ENCODE measurements at regions not wholly inside any gene's neighbourhood (a gene's known extent, or its start where the extent isn't known, plus 50 kb on each side); places are given as distances from the start of the nearest gene placed in this dataset.

DNA sequence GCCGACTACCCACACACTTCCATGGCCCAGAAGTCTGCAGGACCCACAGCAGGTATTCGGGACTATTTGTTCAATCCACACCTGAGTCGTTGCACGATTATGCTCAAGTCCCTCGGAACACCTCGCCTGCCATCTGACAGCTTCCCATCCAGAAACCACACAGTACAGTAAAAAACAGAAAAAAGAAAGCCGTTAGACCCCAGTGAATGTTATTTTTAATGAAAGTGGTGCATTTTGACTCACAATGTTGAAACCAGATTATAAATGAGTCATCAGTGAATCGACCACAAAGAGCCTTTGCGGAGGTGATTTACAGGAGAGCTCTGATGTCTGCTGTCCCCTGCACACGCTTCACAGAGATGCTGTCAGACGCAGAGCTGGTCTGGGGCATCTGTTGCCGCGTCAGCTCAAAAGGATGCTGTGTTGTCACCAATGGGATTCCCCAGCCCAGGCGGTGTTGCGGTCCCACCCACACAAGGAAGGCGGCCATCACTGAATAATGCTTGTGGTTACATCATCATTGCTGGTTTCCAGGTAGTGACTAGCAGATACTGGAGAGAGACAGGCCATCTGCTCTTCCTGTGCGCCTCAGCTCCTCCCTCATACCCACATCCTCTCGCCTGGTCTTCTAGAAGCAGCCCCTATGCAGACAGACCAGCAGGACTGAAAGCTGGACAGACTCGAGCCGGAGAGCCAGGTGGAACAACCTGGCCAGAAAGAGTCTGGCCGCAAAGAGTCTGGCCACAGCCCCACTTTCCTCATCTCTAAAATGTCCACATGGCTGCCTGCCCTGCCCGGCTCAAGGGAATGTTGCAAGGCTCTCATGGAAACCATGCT, 116.8 kb downstream of the TOMM20 start:
- peak; percentile 79 to 88 for DNase-seq (ENCODE audit: low read depth in 1 of 2, low spot score in 1 of 2)

DNA sequence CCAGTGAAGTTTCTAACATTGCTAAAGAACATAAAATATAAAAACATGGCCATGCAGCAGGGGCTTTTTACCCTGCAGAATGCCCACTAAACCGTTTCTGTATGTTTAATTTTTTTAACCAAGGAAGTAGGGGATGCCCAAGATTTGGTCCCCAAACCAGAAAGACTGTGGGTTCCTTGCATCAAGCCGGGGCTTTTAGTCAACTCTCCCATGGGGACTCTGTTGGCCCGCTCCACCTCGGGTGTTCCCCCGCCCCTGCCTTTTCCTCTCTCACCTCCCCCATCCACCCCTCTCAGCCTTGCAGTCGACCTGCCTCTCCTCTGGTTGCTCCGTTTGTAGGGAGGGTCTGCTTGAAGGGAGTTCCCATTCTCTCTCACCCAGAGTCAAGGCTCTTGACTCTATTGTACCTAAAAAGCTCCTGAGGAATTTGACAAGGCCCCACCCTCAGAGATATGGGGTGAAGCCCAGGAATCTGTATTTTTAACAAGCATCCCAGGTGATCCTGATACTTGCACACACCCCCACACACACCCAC, 117.5 kb downstream of the TOMM20 start:
- peak in 1 of 2 donors; percentile 50 for DNase-seq (ENCODE audit: low read depth in 1 of 2, low spot score in 1 of 2)

DNA sequence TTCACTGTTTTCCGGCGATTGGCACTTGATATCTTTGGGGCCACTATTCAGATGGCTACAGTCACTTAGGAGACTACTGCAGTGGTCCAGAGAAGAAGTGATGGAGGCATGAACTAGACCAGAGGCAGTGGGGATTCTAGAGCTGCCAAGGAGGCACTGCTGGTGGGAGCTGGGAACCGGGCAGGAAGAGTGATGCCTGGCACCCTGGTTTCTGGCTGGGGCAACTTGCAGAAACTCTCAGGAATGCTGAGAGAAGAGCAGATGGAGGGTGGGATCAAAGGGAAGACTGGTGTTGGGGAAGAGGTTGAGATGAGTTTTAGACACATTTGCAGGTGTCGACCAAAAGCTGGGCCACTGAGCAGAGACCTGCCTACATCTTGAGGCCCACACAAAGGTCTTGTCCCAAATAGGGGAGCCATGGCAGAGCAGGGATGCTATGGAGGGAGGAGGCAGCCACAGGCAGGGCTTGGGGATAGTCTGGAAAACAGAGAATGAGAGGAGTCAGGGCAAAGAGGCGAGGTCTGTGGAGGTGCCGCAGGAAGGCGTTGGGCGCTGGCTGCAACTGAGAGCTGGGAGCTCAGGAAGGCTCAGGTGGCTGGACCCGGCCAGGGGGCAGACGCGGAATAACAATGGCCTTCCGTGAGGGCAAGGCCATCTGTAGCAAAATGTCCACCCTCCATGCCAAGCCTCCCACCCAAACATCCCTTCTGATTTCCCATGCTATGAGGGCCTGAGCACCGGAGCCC, 118.9 kb downstream of the TOMM20 start:
- no peak for DNase-seq (ENCODE audit: low read depth in 1 of 2, low spot score in 1 of 2)

DNA sequence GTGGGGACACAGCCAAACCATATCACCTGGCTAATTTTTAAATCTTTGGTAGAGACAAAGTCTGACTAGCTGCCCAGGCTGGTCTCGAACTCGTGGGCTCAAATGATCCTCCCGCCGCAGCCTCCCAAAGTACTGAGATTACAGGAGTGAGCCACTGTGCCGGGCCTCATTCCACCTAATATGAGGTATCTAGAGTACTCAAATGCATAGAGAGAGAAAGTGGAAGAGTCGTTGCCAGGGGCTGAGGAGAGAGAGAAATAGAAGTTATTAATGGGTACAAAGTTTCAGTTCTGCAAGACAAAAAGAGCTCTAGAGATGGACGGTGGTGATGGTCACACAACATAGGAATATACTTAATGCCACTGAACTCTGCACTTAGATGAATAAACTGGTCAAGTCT, 119.6 kb downstream of the TOMM20 start:
- DNase-seq (ENCODE audit: low read depth in 1 of 2, low spot score in 1 of 2) = no peak

DNA sequence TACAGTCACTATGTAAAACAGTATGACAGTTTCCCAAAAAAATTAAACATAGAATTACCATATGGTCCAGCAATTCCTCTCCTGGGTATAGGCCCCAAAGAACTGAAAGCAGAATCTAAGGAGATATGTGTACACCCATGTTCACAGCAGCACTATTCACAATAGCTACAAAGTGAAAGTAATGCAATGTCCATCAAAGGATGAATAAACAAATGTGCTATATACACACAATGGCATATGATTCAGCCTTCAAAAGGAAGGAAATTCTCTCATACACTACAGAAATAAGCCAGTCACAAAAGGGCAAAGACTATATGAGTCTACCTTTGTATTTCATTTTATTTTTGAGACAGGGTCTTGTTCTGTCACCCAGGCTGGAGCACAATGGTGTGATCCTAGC, 120.4 kb downstream of the TOMM20 start:
- no peak for DNase-seq (ENCODE audit: low read depth in 1 of 2, low spot score in 1 of 2)

DNA sequence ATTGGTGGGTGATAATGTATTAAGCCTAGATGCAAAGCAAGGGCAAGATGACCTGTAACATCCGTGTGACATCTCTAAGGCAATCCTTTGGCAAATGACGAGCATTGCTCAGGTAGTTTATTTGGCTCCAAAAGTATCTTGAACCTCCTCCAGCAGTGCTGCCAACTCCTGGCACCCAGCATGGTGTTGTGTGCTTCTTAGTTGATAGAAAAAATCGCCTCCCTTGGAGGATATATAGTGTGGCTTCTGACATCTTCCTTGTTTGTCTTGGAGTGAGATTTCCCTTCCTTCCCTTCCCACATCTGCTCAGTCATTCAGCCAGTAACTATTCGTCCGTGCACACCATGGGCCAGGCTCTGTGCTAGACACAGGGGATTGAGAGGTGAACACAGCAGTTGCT, 121.8 kb downstream of the TOMM20 start:
- DNase-seq (ENCODE audit: low read depth in 1 of 2, low spot score in 1 of 2) = no peak

DNA sequence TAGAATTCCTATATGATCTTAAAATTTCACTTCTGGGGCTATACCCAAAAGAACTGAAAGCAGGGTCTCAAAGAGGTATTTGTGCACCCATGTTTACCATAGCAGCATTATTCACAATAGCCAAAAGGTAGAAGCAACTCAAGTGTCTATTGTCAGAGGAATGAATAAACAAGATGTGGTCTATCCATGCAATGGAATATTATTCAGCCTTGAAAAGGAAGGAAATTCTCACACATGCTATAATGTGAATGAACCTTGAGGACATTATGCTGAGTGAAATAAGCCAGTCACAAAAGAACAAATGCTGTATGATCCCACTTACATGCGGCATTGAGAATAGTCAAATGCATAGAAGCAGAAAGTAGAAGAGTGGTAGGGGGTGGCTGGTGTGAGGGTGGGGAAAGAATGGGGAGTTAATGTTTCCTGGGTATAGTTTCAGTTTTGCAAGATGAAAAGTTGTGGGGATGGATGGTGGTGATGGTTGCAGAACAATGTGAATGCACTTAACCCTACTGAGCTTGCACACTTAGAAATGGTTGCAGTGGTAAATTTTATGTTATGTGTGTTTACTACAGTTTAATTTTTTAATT, 122.4 kb downstream of the TOMM20 start:
- DNase-seq (ENCODE audit: low read depth in 1 of 2, low spot score in 1 of 2) = no peak

DNA sequence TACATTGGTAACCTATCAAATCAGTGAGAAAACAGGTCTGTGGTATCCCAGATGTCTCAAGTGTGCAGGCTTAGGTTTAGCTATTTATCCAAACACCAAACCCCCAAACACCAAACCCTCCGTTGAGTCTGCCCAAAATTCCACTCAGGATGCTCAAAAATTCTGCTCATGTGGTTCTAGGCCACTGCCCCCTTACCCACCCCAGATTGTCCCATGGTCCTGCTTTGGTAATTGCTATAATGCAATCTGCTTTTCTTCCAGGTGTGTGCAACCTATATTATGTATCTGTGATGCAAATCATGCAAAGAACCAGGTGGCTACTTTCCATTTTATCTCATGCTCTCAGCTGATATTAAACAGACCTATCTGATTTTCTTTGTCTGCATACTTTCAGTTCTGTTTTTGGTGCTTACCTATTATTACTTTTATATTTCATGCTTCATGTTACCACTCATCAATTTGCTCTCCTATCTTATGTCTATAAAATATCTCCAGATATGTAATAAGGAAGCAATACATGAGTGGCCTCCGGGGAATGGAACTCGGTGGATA, 123.7 kb downstream of the TOMM20 start:
- no peak for DNase-seq (ENCODE audit: low read depth in 1 of 2, low spot score in 1 of 2)

DNA sequence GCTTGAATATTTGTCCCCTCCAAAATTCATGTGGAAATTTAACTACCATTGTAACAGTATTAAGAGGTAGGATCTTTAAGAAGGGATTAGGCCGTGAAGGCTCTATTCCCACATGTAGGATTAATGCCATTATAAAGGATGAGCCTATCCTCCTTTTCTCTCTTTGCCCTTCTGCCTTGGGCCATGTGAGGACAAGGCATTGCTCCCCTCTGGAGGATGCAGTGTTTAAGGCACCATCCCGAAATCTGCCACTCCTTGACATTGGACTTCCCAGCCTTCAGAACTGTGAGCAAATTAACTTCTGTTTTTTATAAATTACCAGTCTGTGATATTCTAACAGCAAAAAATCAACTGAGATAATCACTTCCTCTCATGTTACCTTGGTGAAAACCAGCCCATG, 124.4 kb downstream of the TOMM20 start:
- no peak for DNase-seq (ENCODE audit: low read depth in 1 of 2, low spot score in 1 of 2)

DNA sequence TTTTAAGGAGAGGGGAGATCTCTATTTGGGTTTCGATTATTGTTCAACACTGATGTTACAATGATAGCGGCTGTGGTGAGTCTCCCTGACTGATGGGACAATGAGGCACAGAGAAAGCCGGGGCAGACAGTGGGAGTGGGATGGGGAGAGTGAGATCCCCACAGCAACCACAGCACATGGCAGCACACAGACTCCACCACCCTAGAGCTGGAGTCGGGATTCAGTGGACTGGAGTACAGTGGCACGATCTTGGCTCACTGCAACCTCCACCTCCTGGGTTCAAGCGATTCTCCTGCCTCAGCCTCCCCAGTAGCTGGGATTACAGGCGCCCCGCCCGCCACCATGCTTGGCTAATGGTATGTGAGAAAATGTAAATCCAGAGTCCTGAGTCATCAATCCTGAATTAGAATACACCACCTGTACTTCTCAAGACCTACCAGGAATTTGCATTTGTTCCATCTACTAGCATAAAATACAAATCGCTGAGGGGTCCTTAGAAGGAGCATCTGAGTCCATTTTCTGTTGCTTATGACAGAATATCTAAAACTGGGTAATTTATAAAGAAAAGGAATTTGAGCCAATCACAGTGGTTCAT, 125.8 kb downstream of the TOMM20 start:
- no peak for DNase-seq (ENCODE audit: low read depth in 1 of 2, low spot score in 1 of 2)

DNA sequence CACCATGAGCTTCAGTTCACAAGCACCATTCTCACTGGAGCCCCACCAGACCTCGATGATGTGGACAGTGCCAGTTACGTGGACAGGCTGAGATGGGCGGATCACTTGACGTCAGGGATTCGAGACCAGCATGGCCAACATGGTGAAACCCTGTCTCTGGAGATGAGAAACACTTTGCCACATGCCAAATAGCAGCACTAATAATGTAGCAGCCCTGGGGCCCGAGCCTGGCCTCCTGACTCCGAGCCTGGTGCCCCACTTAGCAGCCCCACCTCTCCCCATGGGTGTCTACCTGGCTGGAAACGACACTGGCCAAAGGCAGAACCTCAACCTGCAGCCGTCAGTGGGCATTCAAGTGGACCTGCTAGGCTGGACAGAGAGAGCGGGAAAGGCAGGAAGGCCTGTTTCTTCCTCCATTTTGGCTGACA, 129.1 kb downstream of the TOMM20 start:
- no peak for DNase-seq (ENCODE audit: low read depth in 1 of 2, low spot score in 1 of 2)

DNA sequence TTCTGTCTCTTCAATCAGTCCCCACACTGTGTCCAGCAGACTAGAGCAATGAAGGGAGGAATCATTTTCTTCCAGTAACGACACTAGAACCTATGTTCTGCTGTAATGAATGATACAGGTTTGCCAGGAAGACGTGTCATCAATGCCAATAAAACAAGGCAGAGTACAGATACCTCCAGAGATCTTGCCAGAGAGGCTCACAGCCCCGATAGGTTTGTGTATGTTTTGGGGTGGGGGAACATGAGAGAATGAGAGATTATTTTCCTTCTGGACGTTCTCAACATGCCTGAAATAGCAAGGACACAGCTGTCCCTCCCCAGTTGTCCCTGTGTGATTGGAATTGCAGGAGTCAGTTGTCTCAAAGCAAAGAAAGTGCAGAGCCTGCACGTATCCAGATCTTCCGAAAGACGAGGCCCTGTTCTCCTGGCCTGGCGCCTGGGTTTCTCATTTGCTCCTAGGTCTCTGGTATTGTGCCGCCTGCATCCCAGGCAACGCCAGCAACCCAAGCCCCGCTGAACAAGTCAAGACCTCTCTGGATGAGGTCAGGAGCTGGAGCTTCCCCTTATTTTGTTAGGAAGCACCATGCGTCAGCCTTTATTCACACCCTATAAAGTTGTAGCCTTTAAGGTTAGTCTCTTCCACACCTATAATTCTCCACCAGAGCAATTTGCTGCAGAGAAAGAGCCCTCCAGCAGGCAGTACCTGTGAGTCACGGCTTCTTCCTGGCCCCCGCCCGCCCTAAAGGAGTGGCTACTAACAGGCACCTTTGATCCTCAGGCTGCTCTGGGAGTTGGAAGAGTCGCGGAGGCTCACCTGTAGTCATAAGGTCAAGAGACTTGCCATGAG, 130.5 kb downstream of the TOMM20 start:
- no peak for DNase-seq (ENCODE audit: low read depth in 1 of 2, low spot score in 1 of 2)

DNA sequence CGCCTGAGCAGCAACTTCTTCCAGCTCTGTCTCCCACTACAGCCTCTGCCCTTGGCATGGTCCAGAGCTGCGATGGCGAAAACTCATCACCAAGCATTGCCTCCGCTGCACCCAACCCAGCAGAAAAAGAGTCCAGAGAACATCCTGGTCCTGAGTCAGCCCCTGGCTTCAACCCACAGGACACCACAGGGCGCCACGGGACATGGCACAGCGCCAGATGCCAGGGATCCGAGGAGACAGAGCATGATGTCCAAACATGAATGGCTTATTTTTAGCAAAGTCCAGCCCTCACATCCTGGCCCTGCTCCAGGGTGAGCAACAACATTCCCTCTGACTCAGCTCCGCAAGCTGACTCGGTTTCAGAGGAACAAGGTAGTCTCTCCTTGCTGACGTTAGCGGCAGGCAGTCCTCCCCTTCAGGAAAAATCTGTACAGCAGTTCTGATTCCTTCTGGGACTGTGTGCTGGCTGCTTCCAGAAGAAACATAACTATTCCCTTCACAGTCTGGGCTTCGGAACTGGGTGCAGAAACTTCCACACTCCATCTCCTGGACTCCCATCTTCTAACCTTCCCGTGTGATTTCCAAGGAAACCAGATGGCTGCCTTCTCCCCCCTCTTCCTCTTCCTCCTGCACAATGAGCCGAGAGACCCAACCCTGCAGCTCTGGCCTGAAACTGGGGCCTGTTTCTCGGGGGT, 131.3 kb downstream of the TOMM20 start:
- DNase-seq (ENCODE audit: low read depth in 1 of 2, low spot score in 1 of 2) = no peak

DNA sequence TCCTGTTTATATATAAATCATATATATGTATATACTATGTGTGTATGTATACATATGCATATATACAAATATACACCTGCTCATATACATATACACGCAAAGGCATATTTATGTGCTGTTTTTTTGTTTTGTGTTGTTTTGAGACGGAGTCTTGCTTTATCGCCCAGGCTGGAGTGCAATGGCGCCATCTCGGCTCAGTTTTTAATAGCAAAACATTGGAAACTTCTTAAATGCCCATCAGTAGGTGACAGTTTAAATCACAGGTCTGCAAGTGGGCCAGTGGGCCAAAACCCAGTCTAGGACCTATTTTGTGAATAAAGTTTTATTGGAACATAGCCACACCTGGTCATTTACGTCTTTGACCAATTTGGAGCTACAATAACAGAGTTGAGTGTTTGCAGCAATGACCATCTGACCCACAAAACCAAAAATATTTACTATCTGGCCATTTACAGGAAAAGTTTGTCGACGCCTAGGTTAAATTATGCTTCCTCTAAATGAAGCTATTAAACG, 132.3 kb downstream of the TOMM20 start:
- no peak for DNase-seq (ENCODE audit: low read depth in 1 of 2, low spot score in 1 of 2)

DNA sequence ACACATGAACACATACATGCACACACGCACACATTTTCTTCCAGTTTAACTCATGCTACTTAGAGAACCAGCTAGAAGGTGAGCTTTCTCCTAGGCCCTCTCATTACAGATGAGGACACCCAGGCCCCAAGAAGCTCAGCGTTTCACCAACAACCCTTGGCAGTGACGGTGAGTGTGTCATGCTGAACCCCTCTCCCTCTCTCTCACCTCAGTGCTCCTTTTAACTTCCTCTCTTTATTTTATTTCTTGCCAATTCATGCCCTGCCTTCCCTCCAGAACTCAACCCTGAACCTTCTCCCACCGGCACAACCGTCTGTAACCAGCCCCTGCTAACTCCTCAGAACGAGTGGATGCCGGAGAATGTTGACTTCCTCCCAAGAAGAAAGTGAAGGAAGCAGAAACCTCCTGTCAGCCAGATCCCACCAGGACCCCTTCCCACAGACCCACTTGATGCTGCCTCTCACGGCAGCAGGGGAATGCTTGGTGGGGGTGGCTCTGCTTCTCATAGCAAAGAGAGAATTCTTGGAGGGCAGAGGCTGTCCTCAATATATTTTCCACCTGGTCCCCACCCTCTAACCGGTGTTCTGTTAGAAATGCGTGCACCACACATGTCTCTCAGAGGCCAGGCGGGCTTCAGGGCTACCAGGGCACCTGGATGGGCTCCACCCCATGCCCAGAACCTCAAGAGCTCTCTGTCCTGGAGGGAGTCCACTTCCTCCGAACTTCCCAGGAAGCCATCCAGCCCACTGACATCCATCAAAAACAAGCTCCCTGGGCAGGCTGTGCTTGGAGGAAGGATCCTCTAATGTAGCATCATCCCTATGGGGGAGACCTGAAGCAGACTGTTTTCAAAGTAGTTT, 134.0 kb downstream of the TOMM20 start:
- no peak for DNase-seq (ENCODE audit: low read depth in 1 of 2, low spot score in 1 of 2)

DNA sequence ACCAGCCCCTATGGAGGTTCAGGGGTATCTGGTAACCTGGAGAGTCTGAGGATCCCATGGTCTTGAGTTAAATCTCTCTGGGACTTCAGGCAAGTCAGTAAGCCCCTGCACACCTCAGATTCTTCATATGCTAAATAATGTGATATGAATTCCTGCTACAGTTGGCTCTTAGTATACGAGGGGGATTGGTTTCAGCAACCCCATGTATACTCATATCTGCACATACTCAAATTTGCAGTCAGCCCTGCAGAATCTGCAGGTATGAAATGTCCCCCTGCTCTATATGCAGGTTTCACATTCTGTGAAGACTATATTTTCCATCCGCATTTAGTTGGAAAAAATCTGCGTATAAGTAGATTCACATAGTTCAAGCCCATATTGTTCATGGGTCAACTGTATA, 136.6 kb downstream of the TOMM20 start:
- no peak for DNase-seq (ENCODE audit: low read depth in 1 of 2, low spot score in 1 of 2)

DNA sequence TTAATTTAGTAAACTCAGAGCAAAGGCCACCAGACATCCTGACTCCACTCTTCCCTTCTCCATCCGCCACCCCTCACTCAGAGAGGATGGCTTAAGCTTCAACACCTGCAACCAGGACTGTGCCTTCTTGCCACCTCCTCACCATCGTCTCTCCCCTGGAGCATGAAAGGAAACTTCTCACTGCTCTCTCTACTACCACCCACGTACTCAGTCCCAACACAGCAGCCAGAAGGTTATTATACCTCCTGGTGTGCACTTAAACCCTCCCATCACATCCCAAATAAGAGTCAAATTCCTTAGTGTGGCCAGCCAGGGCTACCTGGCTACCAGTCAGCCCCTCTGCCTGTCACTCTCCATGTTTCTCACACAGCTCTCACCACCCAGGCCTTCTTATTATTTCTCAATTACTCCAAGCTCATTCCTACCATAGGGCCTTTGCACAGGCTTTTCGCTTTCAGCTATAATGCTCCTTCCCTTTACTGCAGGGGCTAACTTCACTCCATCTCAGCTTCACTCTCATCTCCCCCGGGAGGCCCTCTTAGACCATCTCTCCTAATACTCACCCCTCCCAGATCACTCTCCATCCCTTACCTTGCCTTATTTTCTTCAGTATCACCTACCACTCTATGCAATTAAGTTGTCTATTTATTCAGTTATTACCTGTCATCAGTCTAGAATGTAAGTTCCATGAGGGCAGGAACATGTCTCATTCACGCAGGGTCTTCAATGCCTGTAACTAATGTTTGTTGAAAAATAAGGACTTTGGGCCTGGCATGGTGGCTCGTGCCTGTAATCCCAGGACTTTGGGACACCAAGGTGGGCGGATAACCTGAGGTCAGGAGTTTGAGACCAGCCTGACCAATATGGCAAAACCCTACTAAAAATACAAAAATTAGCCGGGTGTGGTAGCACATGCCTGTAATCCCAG, 137.5 kb downstream of the TOMM20 start:
- no peak for DNase-seq (ENCODE audit: low read depth in 1 of 2, low spot score in 1 of 2)

DNA sequence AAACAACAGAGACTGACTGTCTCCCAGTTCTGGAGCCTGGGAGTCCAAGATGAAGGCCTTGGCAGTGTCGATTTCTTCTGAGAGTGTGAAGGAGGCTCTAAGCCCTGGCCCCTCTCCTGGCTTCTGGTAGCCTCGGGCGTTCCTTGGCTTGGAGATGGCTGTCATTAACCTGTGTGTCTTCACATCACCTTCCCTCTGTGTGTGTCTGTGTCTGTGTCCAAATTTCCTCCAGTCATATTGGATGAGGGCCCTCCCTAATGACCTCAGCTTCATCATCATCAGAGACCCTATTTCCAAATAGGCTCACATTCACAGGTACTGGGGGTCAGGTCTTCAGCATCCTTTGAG, 138.3 kb downstream of the TOMM20 start:
- DNase-seq (ENCODE audit: low read depth in 1 of 2, low spot score in 1 of 2) = no peak
